Neural progenitor cell (in vitro differentiated cells): ENCODE measurements at regions not wholly inside any gene's neighbourhood (a gene's known extent, or its start where the extent isn't known, plus 50 kb on each side); places are given as distances from the start of the nearest gene placed in this dataset.

Experiments
- DNase-seq: peaks from one replicate; pipeline ENCODE4 v3.0.0-alpha.2; 2016; ENCODE audit warnings: low spot score
- H2AFZ ChIP-seq: fragments of 200-600 bp; sonication (generic); replicated peaks from 2 replicates; pipeline ENCODE4 v1.6.1; 2016; ENCODE audit warnings: antibody characterized with exemption
- H3F3A ChIP-seq: fragments of 200-600 bp; sonication (generic); 2 replicates; pipeline ENCODE4 v1.6.1; 2016; ENCODE audit warnings: antibody characterized with exemption, low read depth
- H3K27ac ChIP-seq: fragments of 200-600 bp; sonication (generic); 2 replicates; pipeline ENCODE4 v1.5.1; 2016; ENCODE audit warnings: mild to moderate bottlenecking
- H3K27me3 ChIP-seq: fragments of 200-600 bp; sonication (generic); 2 replicates; pipeline ENCODE4 v1.6.1; 2016; ENCODE audit warnings: mild to moderate bottlenecking, moderate library complexity
- H3K36me3 ChIP-seq: fragments of 200-600 bp; sonication (generic); 2 replicates; pipeline ENCODE4 v1.5.1; 2016
- H3K4me1 ChIP-seq: fragments of 200-600 bp; sonication (generic); 2 replicates; pipeline ENCODE4 v1.6.1; 2016; ENCODE audit warnings: mixed run types
- H3K4me2 ChIP-seq: fragments of 200-600 bp; sonication (generic); 2 replicates; pipeline ENCODE4 v1.6.1; 2016
- H3K4me3 ChIP-seq: fragments of 200-600 bp; sonication (generic); 2 replicates; pipeline ENCODE4 v1.5.1; 2016
- H3K79me2 ChIP-seq: fragments of 200-600 bp; sonication (generic); 2 replicates; pipeline ENCODE4 v1.6.1; 2016; ENCODE audit warnings: low read depth
- H3K9ac ChIP-seq: fragments of 200-600 bp; sonication (generic); 2 replicates; pipeline ENCODE4 v1.6.1; 2016
- H3K9me3 ChIP-seq: fragments of 200-600 bp; sonication (generic); 2 replicates; pipeline ENCODE4 v1.5.1; 2016; ENCODE audit warnings: low read depth
- H4K20me1 ChIP-seq: fragments of 200-600 bp; sonication (generic); 2 replicates; pipeline ENCODE4 v1.6.1; 2016; ENCODE audit warnings: low read depth
- H3K27ac Mint-ChIP-seq: 3 replicates; pipeline ENCODE4 v1.8.0; 2021; ENCODE audit warnings: mixed read lengths
- H3K27me3 Mint-ChIP-seq: 2 replicates; pipeline ENCODE4 v1.8.0; 2022; ENCODE audit warnings: low read depth, mild to moderate bottlenecking, inconsistent platforms, moderate library complexity, mixed read lengths; ENCODE audit not compliant: insufficient read depth
- H3K36me3 Mint-ChIP-seq: 3 replicates; pipeline ENCODE4 v1.8.0; 2021; ENCODE audit warnings: mixed read lengths
- H3K4me1 Mint-ChIP-seq: 3 replicates; pipeline ENCODE4 v1.8.0; 2021; ENCODE audit warnings: mixed read lengths
- H3K4me3 Mint-ChIP-seq: 3 replicates; pipeline ENCODE4 v1.8.0; 2021; ENCODE audit warnings: mild to moderate bottlenecking, moderate library complexity, mixed read lengths
- H3K9me3 Mint-ChIP-seq: 3 replicates; pipeline ENCODE4 v1.8.0; 2020; ENCODE audit warnings: mixed read lengths
- EZH2 ChIP-seq: fragments of 200-600 bp; sonication (generic); IDR thresholded peaks from 2 replicates; pipeline ENCODE4 v1.6.1; 2017; ENCODE audit warnings: antibody characterized with exemption, mild to moderate bottlenecking, moderate library complexity
- EZH2phosphoT487 ChIP-seq: fragments of 200-600 bp; sonication (generic); IDR thresholded peaks from 2 replicates; pipeline ENCODE4 v1.6.1; 2017; ENCODE audit warnings: antibody characterized with exemption
- TF ChIP-seq, protein P1 (sequence below): fragments of 200-600 bp; sonication (generic); IDR thresholded peaks from 2 replicates; pipeline ENCODE4 v1.5.1; 2017; ENCODE audit warnings: antibody characterized with exemption, mild to moderate bottlenecking

- peaks cover 20% of the 10 kb centered on the region for H3K4me1 Mint-ChIP-seq
- Histone ChIP-seq H3K4me1 (peaks cover 13% of the 10 kb centered on the region), H3F3A (no peaks in the 10 kb centered on the region), H3K4me2 (no peak overlapping the region), H4K20me1 (no peaks in the 10 kb centered on the region), H2AFZ (no peak overlapping the region), H3K9ac (no peak overlapping the region), H3K27ac (no peak overlapping the region), H3K36me3 (no peaks in the 10 kb centered on the region), H3K79me2 (no peaks in the 10 kb centered on the region), H3K9me3 (no peaks in the 10 kb centered on the region), H3K27me3 (no peaks in the 10 kb centered on the region), H3K4me3 (no peak overlapping the region)
- no peaks in the 10 kb centered on the region for H3K36me3 Mint-ChIP-seq
- peaks cover 4% of the 10 kb centered on the region for H3K9me3 Mint-ChIP-seq
- no peak overlapping the region for H3K27ac Mint-ChIP-seq
- H3K4me3 Mint-ChIP-seq, result no peak overlapping the region
- DNase-seq, result no peak
- H3K27me3 Mint-ChIP-seq, result peaks cover 8% of the 10 kb centered on the region
- TF ChIP-seq EZH2 (no peak), EZH2phosphoT487 (no peak)
- TF ChIP-seq, protein P1, sequence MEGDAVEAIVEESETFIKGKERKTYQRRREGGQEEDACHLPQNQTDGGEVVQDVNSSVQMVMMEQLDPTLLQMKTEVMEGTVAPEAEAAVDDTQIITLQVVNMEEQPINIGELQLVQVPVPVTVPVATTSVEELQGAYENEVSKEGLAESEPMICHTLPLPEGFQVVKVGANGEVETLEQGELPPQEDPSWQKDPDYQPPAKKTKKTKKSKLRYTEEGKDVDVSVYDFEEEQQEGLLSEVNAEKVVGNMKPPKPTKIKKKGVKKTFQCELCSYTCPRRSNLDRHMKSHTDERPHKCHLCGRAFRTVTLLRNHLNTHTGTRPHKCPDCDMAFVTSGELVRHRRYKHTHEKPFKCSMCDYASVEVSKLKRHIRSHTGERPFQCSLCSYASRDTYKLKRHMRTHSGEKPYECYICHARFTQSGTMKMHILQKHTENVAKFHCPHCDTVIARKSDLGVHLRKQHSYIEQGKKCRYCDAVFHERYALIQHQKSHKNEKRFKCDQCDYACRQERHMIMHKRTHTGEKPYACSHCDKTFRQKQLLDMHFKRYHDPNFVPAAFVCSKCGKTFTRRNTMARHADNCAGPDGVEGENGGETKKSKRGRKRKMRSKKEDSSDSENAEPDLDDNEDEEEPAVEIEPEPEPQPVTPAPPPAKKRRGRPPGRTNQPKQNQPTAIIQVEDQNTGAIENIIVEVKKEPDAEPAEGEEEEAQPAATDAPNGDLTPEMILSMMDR, result no peak
Observed at GRCh38 chr1:209326076-209326475, 257.4 kb upstream of the CAMK1G start.

GRCh38 chr1:209326831-209327230 lies 256.7 kb upstream of the CAMK1G start:
- no peak for DNase-seq
- H3K36me3 Mint-ChIP-seq, result no peaks in the 10 kb centered on the region
- no peak overlapping the region for H3K27ac ChIP-seq
- H3K9me3 Mint-ChIP-seq, result peaks cover 4% of the 10 kb centered on the region
- no peak overlapping the region for H3K4me3 ChIP-seq
- H3F3A ChIP-seq, result no peaks in the 10 kb centered on the region
- no peak overlapping the region for H3K4me3 Mint-ChIP-seq
- H3K36me3 ChIP-seq, result no peaks in the 10 kb centered on the region
- H3K27me3 ChIP-seq, result no peaks in the 10 kb centered on the region
- H2AFZ ChIP-seq, result no peak overlapping the region
- peaks cover 8% of the 10 kb centered on the region for H3K27me3 Mint-ChIP-seq
- peaks cover 20% of the 10 kb centered on the region for H3K4me1 Mint-ChIP-seq
- peaks cover 13% of the 10 kb centered on the region for H3K4me1 ChIP-seq
- H3K9ac ChIP-seq, result no peak overlapping the region
- H3K27ac Mint-ChIP-seq, result no peak overlapping the region
- no peaks in the 10 kb centered on the region for H4K20me1 ChIP-seq
- TF ChIP-seq EZH2phosphoT487, result no peak
- no peak for TF ChIP-seq EZH2
- TF ChIP-seq, protein P1, result no peak
- H3K4me2 ChIP-seq, result no peak overlapping the region
- no peaks in the 10 kb centered on the region for H3K79me2 ChIP-seq
- H3K9me3 ChIP-seq, result no peaks in the 10 kb centered on the region

DNA sequence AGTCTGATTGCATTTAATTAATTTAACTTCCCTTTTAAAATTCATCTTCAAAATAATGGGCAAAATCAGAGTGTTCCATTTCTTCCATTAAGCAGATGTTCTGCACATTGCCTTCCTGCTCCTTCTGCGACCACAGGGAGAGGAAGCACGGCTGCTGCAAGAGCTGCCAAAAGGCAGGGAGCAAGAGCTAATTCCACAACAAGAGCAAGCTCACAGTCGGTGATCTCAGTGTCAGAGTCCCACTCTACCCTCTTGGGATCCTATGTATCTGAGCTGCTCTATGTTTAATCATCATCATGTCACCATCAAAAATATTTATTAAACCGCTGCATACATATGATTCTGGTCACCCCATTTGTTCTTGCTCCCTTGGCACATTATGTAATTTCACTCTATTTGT lies 255.3 kb upstream of the CAMK1G start:
- Histone ChIP-seq H3K4me1 (peaks cover 13% of the 10 kb centered on the region), H3K4me3 (no peak overlapping the region), H2AFZ (no peak overlapping the region), H3K9ac (no peak overlapping the region), H3K79me2 (no peaks in the 10 kb centered on the region), H3K36me3 (no peaks in the 10 kb centered on the region), H3K4me2 (no peak overlapping the region), H4K20me1 (no peaks in the 10 kb centered on the region), H3K27ac (no peak overlapping the region), H3K9me3 (no peaks in the 10 kb centered on the region), H3F3A (no peaks in the 10 kb centered on the region), H3K27me3 (no peaks in the 10 kb centered on the region)
- TF ChIP-seq EZH2phosphoT487 (no peak), EZH2 (no peak)
- TF ChIP-seq, protein P1, result no peak
- no peak for DNase-seq
- no peaks in the 10 kb centered on the region for H3K36me3 Mint-ChIP-seq
- no peak overlapping the region for H3K27ac Mint-ChIP-seq
- H3K4me1 Mint-ChIP-seq, result peaks cover 20% of the 10 kb centered on the region
- no peak overlapping the region for H3K4me3 Mint-ChIP-seq
- H3K9me3 Mint-ChIP-seq, result peaks cover 4% of the 10 kb centered on the region
- peaks cover 8% of the 10 kb centered on the region for H3K27me3 Mint-ChIP-seq
